ENCODE measurements at regions not wholly inside any gene's neighbourhood (a gene's known extent, or its start where the extent isn't known, plus 50 kb on each side); places are given as distances from the start of the nearest gene placed in this dataset.

- no peak for TF ChIP-seq CTCF (IDR thresholded peaks at IDR 0.05; ENCODE audit: low read depth, low read length)
- TF ChIP-seq EZH2phosphoT487 (IDR thresholded peaks at IDR 0.05; ENCODE audit: low read depth) = no peak
Observed at GRCh38 chr1:229034342-229034741, 236.6 kb upstream of the RAB4A start.

All from OCI-LY3 (cell line).